Kidney epithelial cell (primary cell): ENCODE measurements at regions not wholly inside any gene's neighbourhood (a gene's known extent, or its start where the extent isn't known, plus 50 kb on each side); places are given as distances from the start of the nearest gene placed in this dataset.

Experiments used
- DNase-seq: peaks from one replicate; pipeline ENCODE4 v3.0.0-alpha.2; 2010; ENCODE audit warnings: low read depth
- H3K27me3 ChIP-seq: 2 replicates; pipeline ENCODE4 v1.6.0; 2011; ENCODE audit warnings: low read length; ENCODE audit not compliant: control insufficient read depth, insufficient read depth
- H3K36me3 ChIP-seq: 2 replicates; pipeline ENCODE4 v1.5.1; 2011; ENCODE audit warnings: low read length; ENCODE audit not compliant: control insufficient read depth, insufficient read depth
- H3K4me3 ChIP-seq: 2 replicates; pipeline ENCODE4 v1.5.1; 2011; ENCODE audit warnings: low read depth, mild to moderate bottlenecking, control low read depth, low read length
- TF ChIP-seq, protein P1 (sequence below): IDR thresholded peaks from 2 replicates; pipeline ENCODE4 v1.5.1; 2011; ENCODE audit warnings: mild to moderate bottlenecking, moderate library complexity, low read length, control low read depth, inconsistent platforms; ENCODE audit not compliant: insufficient read depth, poor library complexity, severe bottlenecking

DNA sequence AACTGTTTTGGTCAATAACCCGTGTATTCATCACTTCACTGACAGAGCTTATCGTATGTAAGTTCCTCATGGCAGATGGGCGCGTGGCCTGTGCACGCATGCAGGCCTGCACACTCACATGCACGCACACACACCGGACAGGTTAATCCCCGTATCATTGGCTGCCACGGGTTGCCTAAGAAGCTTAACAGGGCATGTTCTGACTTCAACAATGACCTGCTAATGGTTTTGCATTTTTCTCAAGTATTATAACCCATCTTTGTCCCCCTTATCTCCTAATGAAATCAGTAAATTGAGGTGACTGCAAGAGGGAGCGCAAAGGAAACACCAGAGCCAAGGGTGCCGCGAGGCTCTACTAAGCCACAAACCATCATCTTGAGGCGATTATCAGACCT, 399.0 kb upstream of the ID2 start:
- H3K36me3 ChIP-seq = no peaks in the 10 kb centered on the region
- peaks cover 2% of the 10 kb centered on the region for H3K27me3 ChIP-seq
- DNase-seq = no peak
- H3K4me3 ChIP-seq = no peak overlapping the region
- TF ChIP-seq, protein P1, sequence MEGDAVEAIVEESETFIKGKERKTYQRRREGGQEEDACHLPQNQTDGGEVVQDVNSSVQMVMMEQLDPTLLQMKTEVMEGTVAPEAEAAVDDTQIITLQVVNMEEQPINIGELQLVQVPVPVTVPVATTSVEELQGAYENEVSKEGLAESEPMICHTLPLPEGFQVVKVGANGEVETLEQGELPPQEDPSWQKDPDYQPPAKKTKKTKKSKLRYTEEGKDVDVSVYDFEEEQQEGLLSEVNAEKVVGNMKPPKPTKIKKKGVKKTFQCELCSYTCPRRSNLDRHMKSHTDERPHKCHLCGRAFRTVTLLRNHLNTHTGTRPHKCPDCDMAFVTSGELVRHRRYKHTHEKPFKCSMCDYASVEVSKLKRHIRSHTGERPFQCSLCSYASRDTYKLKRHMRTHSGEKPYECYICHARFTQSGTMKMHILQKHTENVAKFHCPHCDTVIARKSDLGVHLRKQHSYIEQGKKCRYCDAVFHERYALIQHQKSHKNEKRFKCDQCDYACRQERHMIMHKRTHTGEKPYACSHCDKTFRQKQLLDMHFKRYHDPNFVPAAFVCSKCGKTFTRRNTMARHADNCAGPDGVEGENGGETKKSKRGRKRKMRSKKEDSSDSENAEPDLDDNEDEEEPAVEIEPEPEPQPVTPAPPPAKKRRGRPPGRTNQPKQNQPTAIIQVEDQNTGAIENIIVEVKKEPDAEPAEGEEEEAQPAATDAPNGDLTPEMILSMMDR = no peak

DNA sequence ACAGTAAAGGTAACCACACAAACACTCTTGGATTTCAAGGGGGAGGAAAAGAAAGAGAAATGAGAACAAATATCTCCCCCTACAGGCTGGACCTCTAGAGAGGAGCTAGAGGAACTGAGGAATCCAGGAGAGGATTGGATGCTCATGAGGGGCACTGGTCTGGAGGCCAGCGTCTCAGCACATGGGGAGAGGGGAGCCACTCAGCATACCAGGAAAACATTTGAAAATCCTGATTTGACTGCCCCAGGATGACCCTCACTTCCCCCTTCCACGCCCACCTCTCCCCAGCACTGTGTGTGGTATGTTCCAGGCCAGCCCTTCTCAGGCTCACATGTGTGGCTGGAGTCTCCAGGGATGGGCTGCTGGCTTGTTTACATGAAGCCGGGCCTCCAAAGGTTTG, 396.8 kb upstream of the ID2 start:
- Histone ChIP-seq H3K27me3 (no peaks in the 10 kb centered on the region), H3K36me3 (no peaks in the 10 kb centered on the region), H3K4me3 (no peak overlapping the region)
- TF ChIP-seq, protein P1 = peak; percentile 11
- DNase-seq = no peak

DNA sequence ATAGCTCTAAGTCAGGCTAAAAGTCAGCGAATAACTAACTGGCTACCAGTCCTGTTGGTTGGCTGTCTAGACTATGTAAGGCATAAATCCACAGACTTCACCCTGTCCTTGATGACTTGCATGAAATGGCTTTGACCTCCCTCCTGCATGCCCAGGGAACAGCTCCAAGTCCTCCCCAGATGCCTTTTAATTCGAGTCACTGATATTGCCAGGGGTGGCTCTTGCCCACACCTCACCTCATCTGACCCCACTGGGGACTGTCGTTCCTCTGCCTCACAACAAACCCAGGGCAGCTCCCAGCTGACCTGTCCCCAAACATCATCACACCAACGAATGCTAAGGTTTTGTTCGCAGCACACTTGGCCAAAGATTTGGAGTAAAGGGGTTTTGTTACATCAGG, 396.0 kb upstream of the ID2 start:
- H3K4me3 ChIP-seq = no peak overlapping the region
- no peak for DNase-seq
- no peaks in the 10 kb centered on the region for H3K36me3 ChIP-seq
- no peaks in the 10 kb centered on the region for H3K27me3 ChIP-seq
- TF ChIP-seq, protein P1 = no peak

DNA sequence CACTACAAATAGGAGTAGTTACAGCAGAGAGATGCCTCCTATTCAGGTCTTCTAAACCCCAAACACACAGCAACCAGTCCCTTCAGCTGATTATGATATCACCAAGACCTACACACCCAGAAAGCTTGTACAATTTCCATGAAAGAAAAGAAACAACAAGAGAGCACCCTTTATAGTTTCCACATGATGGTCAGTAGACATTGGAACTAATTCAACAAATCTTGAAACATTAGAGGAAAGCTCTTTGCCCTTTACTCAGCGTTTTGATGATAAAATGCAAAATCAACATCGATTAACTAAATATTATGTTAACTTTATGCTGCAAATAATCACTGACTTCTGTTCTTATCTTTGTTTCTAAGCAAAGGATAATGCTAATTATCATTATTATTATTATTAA, 393.6 kb upstream of the ID2 start:
- no peak for DNase-seq
- no peaks in the 10 kb centered on the region for H3K27me3 ChIP-seq
- TF ChIP-seq, protein P1 = no peak

DNA sequence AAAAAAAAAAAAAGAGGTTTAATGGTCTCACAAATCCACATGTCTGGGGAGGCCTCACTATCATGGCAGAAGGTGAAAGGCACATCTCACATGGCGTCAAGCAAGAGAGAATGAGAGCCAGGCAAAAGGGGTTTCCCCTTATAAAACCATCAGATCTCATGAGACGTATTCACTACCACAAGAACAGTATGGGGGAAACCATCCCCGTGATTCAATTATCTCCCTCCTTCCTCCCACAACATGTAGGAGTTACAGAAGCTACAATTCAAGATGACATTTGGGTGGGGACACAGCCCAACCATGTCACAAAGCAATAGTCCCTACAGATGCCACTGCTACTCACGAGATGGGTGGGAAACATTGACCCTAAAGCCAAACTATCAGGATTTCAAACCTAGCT, 392.7 kb upstream of the ID2 start:
- Histone ChIP-seq H3K27me3 (no peaks in the 10 kb centered on the region), H3K36me3 (no peaks in the 10 kb centered on the region), H3K4me3 (no peak overlapping the region)
- TF ChIP-seq, protein P1 = no peak
- no peak for DNase-seq

More for the DNA sequence above, 393.6 kb upstream of the ID2 start:
- Histone ChIP-seq H3K36me3 (no peaks in the 10 kb centered on the region), H3K4me3 (no peak overlapping the region)

DNA sequence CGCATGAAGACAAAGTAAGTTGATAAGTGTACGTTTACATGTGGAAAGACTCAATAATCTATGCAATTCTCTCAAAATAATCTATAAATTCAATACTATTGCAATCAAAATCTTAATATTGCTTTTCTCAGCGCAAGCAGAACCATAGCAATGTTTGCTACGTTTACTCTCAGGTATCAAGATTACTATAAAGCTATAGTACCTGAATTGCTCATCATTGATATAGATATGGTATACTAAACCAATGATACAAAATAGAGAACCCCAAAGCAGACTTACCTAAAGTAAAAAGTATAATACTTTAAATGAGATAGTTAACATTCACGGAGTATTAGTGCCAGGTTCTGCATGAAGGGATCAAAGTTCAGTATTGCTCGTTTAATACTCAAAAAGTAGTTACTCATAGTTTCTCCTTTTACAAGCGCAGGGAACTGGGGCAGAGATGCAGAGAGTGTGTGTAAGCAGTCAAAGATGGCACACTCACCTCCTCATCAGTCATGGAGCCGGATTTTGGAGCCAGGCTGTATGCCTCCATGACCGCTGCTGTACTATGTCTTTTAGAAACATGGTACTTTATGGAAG, 391.0 kb upstream of the ID2 start:
- no peaks in the 10 kb centered on the region for H3K27me3 ChIP-seq
- no peak for DNase-seq
- no peak overlapping the region for H3K4me3 ChIP-seq

More for the DNA sequence above, 391.0 kb upstream of the ID2 start:
- TF ChIP-seq, protein P1 = no peak
- no peaks in the 10 kb centered on the region for H3K36me3 ChIP-seq
